Tibial artery (tissue), 4 donors: ENCODE measurements at regions not wholly inside any gene's neighbourhood (a gene's known extent, or its start where the extent isn't known, plus 50 kb on each side); places are given as distances from the start of the nearest gene placed in this dataset.

ENCODE experiments used
- DNase-seq, 2 donors: peaks; one replicate each; pipeline ENCODE4 v3.0.0-alpha.2; 2019
- H3K27ac ChIP-seq, 2 donors: fragments of 200-600 bp; sonication (generic) in 1 of 2; 1 replicate in 1 of 2; 2 replicates in 1 of 2; pipeline ENCODE4 v1.5.1; 2018 to 2019; ENCODE audit warnings: mild to moderate bottlenecking in 1 of 2
- H3K27me3 ChIP-seq, 2 donors: fragments of 200-600 bp; sonication (generic) in 1 of 2; one replicate each; pipeline versions ENCODE4 v1.5.1 to v1.6.0; 2016 to 2019
- H3K36me3 ChIP-seq, 3 donors: fragments of 200-600 bp; sonication (generic) in 2 of 3; one replicate each; pipeline ENCODE4 v1.5.1; 2016 to 2019; ENCODE audit warnings: mild to moderate bottlenecking in 2 of 3
- H3K4me1 ChIP-seq, 4 donors: fragments of 200-600 bp; sonication (generic) in 2 of 4; 1 replicate in 3 of 4; 2 replicates in 1 of 4; pipeline ENCODE4 v1.5.1; 2016 to 2019
- H3K4me3 ChIP-seq, 2 donors: fragments of 200-600 bp; sonication (generic) in 1 of 2; 1 replicate in 1 of 2; 2 replicates in 1 of 2; pipeline ENCODE4 v1.5.1; 2018 to 2019; ENCODE audit warnings: mild to moderate bottlenecking in 2 of 2
- H3K9me3 ChIP-seq, 3 donors: fragments of 200-600 bp; sonication (generic) in 1 of 3; one replicate each; pipeline ENCODE4 v1.5.1; 2016 to 2019
- CTCF ChIP-seq, 2 experiments: fragments of 200-600 bp in 1 of 2; fragments of 450-650 bp in 1 of 2; IDR thresholded peaks; one replicate each; pipeline ENCODE4 v1.5.1; 2017 to 2019; ENCODE audit warnings: antibody characterized with exemption in 2 of 2, mild to moderate bottlenecking in 1 of 2, moderate library complexity in 1 of 2
- intact Hi-C: fragments of 100-400 bp; cut with DNase I; formaldehyde crosslinking; loops from one replicate; pipeline ENCODE4 v1.15.0; 2023; ENCODE audit warnings: low total_unique reads

GRCh38 chr5:3510642-3511417 lies 84.8 kb upstream of the IRX1 start:
- DNase-seq, result no peak
- Histone ChIP-seq H3K9me3 (no peaks in the 10 kb centered on the region), H3K27me3 (no peaks in the 10 kb centered on the region), H3K4me3 (no peak overlapping the region), H3K4me1 (no peaks in the 10 kb centered on the region), H3K36me3 (no peaks in the 10 kb centered on the region), H3K27ac (no peak overlapping the region)
- TF ChIP-seq CTCF (IDR thresholded peaks at IDR 0.05), result no peak
- intact Hi-C loops, result no loop called here

- no peak overlapping the region for H3K4me3 ChIP-seq
- DNase-seq, result no peak
- H3K27me3 ChIP-seq, result no peaks in the 10 kb centered on the region
- intact Hi-C loops, result no loop called here
- H3K4me1 ChIP-seq, result no peaks in the 10 kb centered on the region
- TF ChIP-seq CTCF (IDR thresholded peaks at IDR 0.05), result no peak
- H3K36me3 ChIP-seq, result no peaks in the 10 kb centered on the region
- no peak overlapping the region for H3K27ac ChIP-seq
- no peaks in the 10 kb centered on the region for H3K9me3 ChIP-seq
Measured at GRCh38 chr5:3509290-3509689, 86.3 kb upstream of the IRX1 start.

- H3K27ac ChIP-seq, result no peak overlapping the region
- no peaks in the 10 kb centered on the region for H3K36me3 ChIP-seq
- no peak for TF ChIP-seq CTCF (IDR thresholded peaks at IDR 0.05)
- no peaks in the 10 kb centered on the region for H3K9me3 ChIP-seq
- no peak overlapping the region for H3K4me3 ChIP-seq
- no peaks in the 10 kb centered on the region for H3K4me1 ChIP-seq
- no peak for DNase-seq
- H3K27me3 ChIP-seq, result no peaks in the 10 kb centered on the region
- intact Hi-C loops, result no loop called here
Measured at GRCh38 chr5:3508395-3508794, 87.2 kb upstream of the IRX1 start.

- Histone ChIP-seq H3K9me3 (no peaks in the 10 kb centered on the region), H3K4me1 (no peaks in the 10 kb centered on the region), H3K27me3 (peaks cover 0 to 11% of the 10 kb centered on the region in 2 donors), H3K36me3 (no peaks in the 10 kb centered on the region), H3K4me3 (no peak overlapping the region), H3K27ac (no peak overlapping the region)
- no peak for TF ChIP-seq CTCF (IDR thresholded peaks at IDR 0.05)
- intact Hi-C loops, result no loop called here
- DNase-seq, result no peak
Measured at GRCh38 chr5:3490957-3491507, 104.6 kb upstream of the IRX1 start.

- Histone ChIP-seq H3K36me3 (no peaks in the 10 kb centered on the region), H3K4me3 (no peak overlapping the region), H3K9me3 (no peaks in the 10 kb centered on the region), H3K27me3 (peaks cover 0 to 11% of the 10 kb centered on the region in 2 donors), H3K4me1 (no peaks in the 10 kb centered on the region), H3K27ac (no peak overlapping the region)
- no peak for DNase-seq
- intact Hi-C loops, result no loop called here
- no peak for TF ChIP-seq CTCF (IDR thresholded peaks at IDR 0.05)
Measured at GRCh38 chr5:3489239-3489843, 106.3 kb upstream of the IRX1 start.
